GM21717 (cell line): ENCODE measurements at regions not wholly inside any gene's neighbourhood (a gene's known extent, or its start where the extent isn't known, plus 50 kb on each side); places are given as distances from the start of the nearest gene placed in this dataset.

Source experiments
- ATAC-seq: cut with Tn5 transposase; IDR thresholded peaks from one replicate; pipeline ENCODE4 v1.9.1; 2021; ENCODE audit warnings: mild to moderate bottlenecking, moderate library complexity; ENCODE audit not compliant: unreplicated experiment

DNA sequence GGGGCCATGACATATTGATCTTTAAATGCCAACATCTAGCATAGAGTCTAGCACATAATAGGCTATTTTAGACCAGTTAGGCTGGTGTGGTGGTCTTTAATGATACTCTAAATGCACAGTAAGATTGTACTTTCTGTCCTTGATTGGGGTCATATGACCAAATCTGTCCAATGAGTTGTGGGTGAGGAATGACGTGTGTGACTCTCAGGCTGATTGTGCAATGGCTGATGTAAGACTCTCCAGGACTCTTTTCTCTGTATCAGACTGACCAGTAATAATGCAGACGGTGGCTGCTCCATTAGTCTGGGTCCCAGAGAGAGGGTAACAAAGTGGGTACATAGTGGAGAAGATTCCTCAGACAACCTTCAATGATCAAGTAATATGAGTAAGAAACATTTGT, 541.6 kb upstream of the CAMK1G start:
- ATAC-seq, result no peak

DNA sequence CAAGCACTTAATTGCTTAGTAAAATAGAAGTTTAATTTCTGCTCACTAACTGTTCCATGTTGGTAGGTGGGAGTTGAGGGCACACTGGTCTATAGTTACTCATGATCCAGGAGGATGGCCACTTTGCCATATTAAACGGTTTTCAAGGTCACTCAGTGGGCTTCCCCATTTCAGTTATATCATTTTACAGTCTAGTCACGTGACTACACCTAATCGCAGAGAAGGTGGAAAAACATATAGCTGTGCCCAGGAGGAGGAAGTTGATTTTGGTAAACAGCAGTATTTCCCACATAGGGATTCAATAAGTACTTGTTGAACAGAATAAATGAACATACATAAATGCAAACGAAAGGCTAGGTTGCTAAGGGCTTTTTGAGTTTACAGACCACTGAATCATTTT, 541.1 kb upstream of the CAMK1G start:
- ATAC-seq, result no peak

DNA sequence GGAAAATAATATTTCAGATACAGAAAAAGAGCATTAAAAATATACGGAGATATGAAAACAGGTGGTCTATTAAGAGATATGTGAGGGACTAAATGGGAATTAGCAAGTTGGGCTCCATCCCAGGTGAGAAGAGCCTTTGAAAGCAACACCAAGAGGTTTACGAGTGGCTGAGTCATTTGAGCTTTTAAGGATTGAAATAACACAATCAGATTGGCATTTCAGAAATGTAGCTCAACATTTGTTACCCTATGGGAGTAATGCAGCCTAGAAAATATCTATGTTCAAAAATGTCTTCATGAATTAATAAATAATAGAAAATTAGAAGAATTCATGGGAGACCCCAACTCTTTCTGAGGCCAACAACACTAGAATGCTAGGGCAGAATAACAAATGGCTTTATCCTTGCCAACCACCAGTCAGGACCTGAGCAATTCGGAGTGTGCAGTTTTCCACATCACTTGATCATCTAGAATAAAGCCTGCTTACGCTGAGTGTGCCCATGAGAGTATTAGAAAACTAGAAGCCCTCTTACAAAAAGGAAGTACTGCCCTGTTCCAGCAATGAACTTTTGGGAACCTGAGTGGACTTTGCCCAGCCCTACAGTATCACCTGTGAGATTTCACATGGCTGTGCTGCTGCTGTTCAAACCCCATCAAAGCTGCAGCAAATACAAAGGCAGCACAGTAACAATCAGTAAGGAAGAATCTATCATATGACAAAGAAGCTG, 538.0 kb upstream of the CAMK1G start:
- ATAC-seq, result no peak

DNA sequence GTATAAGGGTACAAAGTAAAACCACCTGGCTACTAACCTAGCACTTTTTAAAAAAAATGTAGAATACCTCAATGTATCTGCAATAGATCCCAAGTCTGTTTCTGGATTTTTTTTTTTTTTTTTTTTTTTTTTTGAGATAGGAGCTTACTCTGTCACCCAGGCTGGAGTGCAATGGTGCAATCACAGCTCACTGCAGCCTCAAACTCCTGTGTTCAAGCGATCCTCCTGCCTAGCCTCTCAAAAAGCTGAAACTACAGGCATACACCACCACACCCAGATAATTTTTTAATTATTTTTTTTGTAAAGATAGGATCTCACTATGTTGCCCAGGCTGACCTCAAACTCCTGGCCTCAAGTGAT, 537.5 kb upstream of the CAMK1G start:
- no peak for ATAC-seq

DNA sequence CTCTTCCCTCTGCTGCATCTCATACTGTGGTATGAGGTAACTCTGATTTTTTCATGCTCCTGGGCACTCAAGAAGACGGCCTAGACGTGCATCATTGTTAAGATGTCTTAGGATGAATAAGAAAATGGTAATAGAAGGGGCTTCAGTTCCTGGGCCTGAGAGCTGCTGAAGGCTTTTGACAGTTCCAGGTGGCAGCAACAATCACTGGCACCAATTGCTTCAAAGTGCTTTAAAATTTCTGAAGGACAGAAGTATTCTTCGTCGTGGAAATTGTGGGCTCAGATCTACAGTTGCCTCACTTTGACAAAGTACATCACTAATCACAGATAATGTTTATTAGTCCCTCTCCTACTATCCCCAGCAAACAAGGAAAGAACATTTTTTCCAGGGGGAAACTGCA, 536.6 kb upstream of the CAMK1G start:
- ATAC-seq, result no peak

DNA sequence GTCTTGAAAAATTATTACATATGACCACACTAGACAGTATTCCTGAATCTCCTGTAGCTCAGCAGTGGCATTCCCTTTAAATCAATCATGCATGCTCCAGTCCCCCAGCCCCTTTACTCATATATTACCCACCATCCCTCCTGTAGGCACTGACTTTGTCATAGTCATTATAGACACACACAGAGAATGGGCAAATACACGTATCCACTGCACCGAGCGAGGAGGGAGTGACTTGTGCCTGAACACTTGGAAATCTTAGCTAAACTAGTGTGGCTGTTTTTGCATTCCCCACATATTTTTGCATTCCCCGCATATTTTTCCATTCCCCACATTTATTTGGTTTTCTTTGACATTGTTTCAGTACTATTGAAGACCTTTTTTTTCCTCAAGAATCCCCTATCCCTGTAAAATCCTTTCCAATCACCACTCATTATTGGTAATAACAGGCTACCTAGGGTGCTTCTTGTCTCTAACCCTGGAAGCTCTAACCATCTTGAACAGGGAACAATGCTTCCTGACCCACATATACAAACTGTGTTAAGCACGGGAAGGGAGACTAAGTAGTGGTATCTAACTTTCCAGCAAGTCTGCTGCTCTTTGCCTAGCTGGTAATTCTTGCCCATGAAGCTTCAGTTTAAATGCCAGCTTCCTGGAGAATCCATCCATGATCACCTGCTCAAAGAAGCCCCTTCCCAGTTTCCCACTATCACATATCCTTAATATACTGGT, 534.4 kb upstream of the CAMK1G start:
- ATAC-seq, result no peak

DNA sequence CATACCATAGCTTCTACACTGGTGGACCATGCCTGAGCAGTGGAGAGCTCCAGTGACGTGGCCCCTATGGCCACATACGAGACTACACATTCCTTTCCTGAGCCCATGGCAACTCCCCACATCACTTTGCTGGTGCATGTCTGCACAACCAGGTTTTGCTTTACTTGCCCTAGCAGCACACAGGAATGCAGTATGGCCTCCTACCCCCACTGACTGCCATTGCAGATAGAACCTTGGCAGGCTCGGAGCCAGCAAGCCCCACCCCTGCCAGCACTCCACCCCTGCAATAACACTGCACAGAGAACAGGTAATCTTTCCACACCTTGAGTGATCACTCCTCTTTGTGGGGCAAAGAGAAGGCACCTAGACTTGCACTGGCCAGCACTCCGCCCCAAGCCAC, 531.9 kb upstream of the CAMK1G start:
- no peak for ATAC-seq

DNA sequence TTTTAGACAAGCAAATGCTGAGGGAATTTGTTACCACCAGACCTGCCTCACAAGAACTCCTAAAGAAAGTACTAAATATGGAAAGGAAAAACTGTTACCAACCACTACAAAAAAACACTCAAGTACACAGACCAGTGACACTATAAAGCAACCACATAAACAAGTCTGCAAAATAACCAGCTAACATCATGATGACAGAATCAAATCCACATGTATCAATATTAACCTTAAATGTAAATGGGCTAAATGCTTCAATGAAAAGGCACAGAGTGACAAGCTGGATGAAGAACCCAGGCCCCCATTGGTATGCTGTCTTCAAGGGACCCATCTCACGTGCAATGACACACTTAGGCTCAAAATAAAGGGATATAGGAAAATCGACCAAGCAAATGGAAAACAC, 529.9 kb upstream of the CAMK1G start:
- ATAC-seq, result no peak

DNA sequence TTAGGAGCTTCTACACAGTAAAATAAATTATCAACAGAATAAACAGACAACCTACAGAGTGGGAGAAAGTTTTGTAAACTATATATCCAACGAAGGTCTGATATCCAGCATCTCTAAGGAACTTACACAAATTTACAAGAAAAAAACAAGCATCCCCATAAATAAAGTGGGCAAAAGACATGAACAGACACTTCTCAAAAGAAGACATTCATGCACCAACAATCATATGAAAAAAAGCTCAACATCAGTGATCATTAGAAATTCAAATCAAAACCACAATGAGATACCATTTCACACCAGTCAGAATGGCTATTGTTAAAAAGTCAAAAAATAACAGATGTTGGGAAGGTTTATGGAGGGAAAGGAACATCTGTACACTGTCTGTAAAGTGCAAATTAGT, 526.4 kb upstream of the CAMK1G start:
- no peak for ATAC-seq

DNA sequence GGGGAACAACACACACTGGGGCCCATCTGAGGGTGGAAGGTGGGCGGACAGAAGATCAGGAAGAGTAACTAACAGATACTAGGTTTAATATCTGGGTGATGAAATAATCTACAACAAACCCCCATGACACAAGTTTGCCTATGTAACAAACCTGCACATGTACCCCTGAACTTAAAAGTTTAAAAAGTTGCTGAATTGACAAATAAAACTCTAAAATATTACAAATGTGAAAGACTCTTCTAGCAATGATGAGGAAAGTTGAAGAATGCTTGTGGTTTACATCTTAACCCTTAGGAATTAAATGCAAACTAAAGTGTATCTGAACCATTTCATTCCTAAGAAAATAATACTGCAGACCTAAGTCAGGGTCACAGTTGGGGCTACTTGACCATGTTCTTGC, 525.6 kb upstream of the CAMK1G start:
- no peak for ATAC-seq

DNA sequence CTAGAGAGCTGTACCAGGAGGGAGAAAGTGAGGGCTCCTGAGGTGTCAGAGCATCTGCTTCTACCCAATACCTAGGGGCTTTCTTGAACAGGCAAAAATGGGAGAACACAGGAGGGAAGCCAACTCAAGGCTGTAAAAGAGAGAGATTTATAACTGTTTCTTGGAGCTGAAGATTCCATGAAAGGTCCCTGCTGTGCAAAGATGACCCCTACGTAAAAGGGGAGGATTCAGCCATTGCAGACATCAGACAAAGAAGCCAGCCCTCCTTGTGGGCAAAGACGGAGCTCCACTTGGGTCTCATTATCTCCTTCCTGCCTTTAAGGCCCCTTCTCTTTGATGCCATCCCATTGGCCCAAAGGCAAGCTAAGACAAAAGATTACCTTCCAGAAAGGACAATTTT, 524.1 kb upstream of the CAMK1G start:
- ATAC-seq, result no peak

DNA sequence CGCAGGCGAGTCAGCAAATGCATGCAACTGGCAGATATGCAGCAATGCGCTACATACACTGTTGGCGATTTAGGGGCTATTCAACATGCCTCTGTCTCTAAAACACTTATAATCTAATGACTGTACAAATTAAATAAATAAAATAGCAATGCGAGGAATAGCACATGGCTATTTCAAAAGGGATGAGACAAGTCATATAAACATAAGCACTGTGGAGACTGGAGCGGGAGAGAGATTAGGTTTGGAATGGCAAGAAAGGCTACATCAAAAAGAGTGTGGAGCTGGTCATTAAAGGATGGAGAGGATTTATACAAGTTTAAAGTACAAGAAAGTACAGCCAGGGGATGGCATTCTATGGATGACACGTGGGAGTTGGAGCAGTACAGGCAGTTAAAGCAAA, 523.5 kb upstream of the CAMK1G start:
- no peak for ATAC-seq

DNA sequence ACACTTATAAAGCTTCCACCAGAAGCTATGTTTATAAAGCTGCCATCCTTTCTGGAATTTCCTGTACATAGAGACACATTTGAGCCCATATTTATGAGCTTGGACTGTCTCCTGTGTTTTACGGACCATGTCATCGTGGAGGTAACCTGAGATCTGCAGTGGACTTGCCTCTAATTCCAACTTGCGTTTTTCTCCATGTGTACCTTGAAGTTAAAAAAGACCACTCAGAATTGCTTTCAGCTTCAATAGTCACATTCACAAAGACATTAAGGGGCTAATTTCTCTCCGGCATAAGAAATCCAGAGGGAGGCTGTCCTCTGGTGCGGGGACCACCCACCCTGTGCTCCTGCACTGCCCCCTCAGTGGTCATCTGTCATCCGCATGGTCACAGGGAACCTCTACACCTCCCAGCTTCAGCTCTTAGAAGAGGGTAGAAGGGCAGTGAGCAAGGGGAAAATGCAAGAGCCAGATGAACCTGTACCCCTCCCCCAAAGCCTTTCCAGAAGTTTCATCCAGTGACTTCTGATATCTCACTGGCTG, 521.4 kb upstream of the CAMK1G start:
- ATAC-seq, result no peak

DNA sequence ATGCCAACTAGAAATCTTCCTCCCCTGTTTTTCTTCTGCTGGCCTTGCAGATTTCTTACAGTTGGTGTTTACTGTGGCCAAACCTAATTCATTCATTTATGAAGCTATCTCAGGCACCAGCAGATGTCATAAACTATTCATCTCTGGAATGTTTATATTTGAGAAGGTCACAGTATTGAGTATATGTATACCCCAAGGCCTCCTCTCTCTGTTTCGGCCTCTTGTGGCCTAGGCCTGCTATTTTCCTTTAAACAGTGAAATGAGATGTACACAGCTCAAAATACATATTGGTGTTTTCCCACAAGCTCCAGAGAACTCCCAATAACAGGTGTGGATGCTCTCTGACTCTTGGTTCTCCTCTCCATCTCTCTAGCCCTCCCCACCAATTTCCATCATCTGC, 520.7 kb upstream of the CAMK1G start:
- peak; percentile 67 for ATAC-seq

DNA sequence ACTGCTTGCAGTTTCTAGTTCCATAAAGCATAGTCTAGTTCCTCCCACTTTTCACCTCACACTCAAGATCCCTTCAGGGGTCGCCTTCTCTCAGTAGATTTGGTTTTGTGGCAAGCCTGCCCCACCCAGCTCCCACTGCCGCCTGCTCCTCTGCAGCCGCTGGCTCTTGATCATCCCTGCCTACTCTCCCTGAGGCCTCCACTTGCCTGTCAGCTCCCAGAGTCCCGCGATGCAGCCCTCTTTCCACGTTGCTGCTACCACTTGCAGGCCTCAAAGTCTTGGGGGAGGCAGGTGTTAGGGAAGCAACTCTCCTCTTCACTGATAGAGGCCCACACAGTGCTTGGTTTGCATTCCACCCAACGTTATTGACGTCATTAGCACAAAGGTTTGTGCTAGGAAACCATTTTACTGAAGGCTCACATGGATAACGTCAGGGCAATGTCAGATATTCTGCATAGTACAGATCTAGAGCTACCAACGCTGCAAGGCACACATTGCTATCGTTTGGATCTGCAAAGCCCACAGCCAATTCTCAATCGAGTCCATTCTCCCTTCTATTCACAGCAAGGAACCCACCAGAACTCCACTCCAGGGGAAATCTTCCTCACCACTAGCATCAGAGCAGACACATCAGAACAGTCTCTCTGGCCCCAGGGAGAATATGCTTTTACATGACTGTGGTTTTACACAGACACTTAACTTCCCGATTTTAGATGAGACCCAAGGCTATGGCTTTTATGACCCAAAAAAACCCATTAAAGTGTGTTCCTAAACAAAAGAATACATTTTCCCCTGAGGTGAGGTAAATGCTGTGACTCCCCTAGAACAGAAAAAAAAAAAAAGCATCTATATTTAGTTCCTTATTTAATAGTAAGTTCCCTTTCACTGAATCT, 519.5 kb upstream of the CAMK1G start:
- no peak for ATAC-seq

DNA sequence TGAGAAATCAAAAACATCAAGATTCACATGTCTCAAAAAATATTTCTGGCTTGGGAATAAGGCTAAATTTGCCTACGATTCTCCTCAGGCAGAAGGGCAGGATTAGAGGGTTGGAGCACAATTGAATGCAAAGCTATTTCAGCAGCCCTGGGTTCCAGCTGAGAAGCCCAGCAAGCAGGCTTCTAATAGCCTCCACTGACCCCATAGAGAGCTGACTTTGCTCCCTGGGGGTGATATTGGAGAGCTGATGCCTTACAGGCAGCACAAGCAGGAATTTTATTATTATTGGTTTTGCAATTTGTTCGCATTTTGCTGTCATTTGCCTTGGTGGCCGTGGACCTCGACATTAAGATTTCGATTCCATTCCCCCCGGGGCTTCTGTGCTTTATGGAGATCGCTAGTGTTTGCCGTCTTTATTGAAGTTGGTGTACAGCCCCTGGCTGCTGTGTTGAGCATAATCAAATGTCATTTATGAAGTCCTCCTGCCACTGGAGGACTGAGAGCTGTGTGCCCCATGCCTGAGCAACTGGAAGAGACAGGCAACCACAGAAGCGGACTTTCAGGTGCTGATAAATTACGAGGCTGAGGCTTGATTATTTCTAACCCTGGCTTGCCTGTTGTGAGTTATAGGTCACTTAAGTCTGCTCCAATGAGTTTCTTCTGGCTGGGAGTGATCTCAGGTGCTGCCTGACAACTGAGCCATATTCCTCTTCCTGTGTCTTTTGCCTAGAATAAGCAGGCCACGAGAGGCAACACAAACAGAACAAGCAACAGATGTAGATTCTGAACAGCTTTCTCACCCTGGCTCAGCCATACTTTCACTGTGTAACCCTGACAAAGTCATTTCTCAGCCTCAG, 518.4 kb upstream of the CAMK1G start:
- no peak for ATAC-seq

DNA sequence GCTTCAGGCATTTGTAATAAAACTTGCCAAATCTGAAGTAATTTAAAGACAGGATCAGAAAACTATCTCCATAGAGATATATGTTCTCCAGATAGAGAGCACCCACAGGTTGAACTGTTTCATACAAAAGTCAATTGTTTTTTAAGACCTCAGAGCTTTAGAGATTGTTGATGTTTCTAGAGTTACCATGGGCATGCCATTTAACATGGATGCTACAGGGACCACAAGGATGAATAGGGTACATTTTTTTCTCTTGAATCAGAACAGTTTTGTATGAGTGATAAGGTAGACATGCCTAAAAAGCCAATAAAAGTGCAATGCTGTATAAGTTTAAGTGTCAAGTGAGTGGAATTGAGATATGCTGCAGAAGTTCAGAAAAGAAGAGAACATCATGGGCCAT, 511.0 kb upstream of the CAMK1G start:
- ATAC-seq, result no peak

DNA sequence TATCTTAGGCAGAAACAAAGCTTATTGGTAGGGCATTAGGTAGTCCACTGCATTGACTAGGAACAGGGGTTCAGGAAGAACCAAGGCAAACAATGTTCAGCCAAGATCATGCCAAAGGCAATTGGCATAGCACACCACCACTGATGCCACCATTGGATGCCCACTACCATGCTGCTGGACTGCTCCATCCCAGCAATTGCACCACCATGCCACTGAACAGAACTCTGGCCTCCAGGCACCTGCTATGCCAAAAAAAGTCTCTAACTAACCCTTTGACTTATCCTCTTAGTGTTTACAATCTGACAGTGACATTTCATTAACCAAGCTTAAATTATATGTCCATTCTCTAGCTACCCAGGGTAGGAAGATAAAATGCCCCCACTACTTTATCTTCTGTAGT, 509.6 kb upstream of the CAMK1G start:
- ATAC-seq, result no peak

DNA sequence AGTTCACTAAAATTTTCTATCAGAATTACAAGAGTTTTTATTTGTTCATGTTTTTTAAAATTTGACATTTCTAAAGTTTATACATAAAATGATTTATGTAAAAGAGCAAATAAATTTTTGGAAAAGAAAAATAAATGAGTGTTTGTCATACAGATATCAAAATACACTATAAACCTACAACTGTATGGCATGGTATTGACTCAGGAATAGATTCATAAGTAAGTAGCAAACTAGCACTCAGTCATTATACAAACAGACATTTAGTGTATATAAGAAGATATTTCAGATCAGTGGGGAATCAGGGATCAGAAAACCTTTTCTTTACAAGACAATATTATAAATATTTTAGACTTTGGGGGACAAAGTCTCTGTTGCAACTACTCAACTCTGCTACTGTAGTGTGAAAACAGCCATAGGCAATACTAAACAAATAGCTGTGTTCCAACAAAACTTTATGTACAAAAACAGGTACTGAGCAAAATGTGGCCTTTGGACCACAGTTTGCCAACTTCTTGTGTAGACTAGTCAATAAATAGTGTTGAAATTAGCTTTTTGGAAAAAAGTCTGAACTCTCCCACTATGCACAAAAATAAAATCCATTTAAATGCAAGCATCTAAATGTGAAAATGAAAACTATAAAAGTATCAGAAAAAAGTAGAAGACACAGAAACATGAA, 508.8 kb upstream of the CAMK1G start:
- ATAC-seq, result no peak

DNA sequence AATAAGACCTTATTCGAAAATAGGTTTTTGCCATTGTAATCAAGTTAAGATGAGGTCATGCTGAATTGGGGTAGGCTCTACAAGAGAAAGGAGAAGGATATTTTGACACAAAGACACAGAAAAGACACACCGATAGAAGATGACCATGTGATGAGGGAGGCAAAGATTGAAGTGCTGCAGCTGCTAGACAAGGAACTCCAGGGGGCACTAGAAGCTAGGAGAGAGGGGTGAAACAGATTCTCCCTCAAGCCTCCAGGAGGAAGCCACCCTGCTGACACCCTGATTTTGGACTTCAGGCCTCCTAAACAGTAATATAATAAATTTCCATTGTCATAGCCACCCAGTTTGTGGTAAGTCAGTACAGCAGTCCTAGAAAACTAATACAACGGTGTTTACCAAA, 506.8 kb upstream of the CAMK1G start:
- no peak for ATAC-seq
